ENCODE measurements at regions not wholly inside any gene's neighbourhood (a gene's known extent, or its start where the extent isn't known, plus 50 kb on each side); places are given as distances from the start of the nearest gene placed in this dataset.

DNA sequence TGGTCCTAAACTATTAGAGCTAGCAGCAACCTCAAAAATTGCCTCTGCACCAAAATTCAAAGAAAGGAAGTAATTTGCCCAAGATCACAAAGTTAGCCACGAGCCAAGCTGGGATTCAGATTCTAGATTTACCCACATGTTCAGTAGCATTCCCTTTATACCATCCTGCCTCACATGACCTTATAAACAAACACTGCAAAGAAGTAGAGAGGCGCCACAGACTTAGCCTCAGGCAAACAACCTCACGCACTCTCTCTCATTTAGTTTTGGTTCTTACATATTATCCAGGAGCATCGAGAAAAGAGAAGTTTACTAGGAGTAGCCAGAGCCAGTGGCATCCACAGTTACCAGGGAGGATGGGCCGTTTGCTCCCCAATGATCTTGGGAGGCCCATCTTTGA lies 226.6 kb downstream of the OSR1 start:
- no peak for TF ChIP-seq JUNB (CRISPR knock-in tag; conservative IDR thresholded peaks at IDR 0.05)
- TF ChIP-seq TAL1 (IDR thresholded peaks at IDR 0.05), result no peak
- no peak for TF ChIP-seq NFRKB (IDR thresholded peaks at IDR 0.05; ENCODE audit: low read depth)
- TF ChIP-seq JUN (IDR thresholded peaks at IDR 0.05; ENCODE audit: borderline replicate concordance, low read depth, low read length), result no peak
- TF ChIP-seq JUN (CRISPR knock-in tag; IDR thresholded peaks at IDR 0.05; ENCODE audit: borderline replicate concordance), result no peak
- TF ChIP-seq ZBED1 (IDR thresholded peaks at IDR 0.05), result no peak
- no peak for TF ChIP-seq TEAD2 (tag; IDR thresholded peaks at IDR 0.05)
- TF ChIP-seq ILF3 (IDR thresholded peaks at IDR 0.05; ENCODE audit: borderline replicate concordance), result no peak
- TF ChIP-seq ZNF24 (IDR thresholded peaks at IDR 0.05), result no peak
- TF ChIP-seq, protein P1, sequence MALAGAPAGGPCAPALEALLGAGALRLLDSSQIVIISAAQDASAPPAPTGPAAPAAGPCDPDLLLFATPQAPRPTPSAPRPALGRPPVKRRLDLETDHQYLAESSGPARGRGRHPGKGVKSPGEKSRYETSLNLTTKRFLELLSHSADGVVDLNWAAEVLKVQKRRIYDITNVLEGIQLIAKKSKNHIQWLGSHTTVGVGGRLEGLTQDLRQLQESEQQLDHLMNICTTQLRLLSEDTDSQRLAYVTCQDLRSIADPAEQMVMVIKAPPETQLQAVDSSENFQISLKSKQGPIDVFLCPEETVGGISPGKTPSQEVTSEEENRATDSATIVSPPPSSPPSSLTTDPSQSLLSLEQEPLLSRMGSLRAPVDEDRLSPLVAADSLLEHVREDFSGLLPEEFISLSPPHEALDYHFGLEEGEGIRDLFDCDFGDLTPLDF (CRISPR knock-in tag; IDR thresholded peaks at IDR 0.05), result no peak
- no peak for TF ChIP-seq DLX4 (CRISPR knock-in tag; IDR thresholded peaks at IDR 0.05)
- no peak for TF ChIP-seq EZH2 (IDR thresholded peaks at IDR 0.05; ENCODE audit: borderline replicate concordance, low read depth, low read length)
